IMR-90 (cell line): ENCODE measurements at regions not wholly inside any gene's neighbourhood (a gene's known extent, or its start where the extent isn't known, plus 50 kb on each side); places are given as distances from the start of the nearest gene placed in this dataset.

Source experiments
- ATAC-seq: fragments of 200-7000 bp; cut with Tn5 transposase; 2 replicates; pipeline ENCODE4 v1.9.1; 2020; ENCODE audit warnings: low read depth, mild to moderate bottlenecking, moderate library complexity
- BruUV-seq: library from RNA; stranded (reverse); fragments of 400-500 nt; replicated peaks from 2 replicates; lab custom pipeline; 2021; lab: Mats Ljungman, UMichigan
- CTCF ChIA-PET: fragments of 300-600 bp; formaldehyde crosslinking; extraction: SDS; loops from one replicate; lab custom pipeline; 2021; ENCODE audit warnings: antibody characterized with exemption; lab: Yijun Ruan, JAX
- POLR2A ChIA-PET: fragments of 300-600 bp; sonication (Branson Sonifier 250); formaldehyde crosslinking; loops from one replicate; lab custom pipeline; 2022; ENCODE audit warnings: antibody characterized with exemption; ENCODE audit not compliant: unreplicated experiment; lab: Charles Lee
- DNase-seq: peaks from one replicate; pipeline ENCODE4 v3.0.0; 2013
- H2AFZ ChIP-seq: replicated peaks from 2 replicates; pipeline ENCODE3; 2013; ENCODE audit warnings: low read length, mild to moderate bottlenecking; ENCODE audit not compliant: poor library complexity
- H2AK5ac ChIP-seq: 2 replicates; pipeline ENCODE4 v1.6.1; 2013; ENCODE audit warnings: low read depth, low read length, inconsistent platforms
- H2AK9ac ChIP-seq: replicated peaks from 2 replicates; pipeline ENCODE3; 2013; ENCODE audit warnings: mild to moderate bottlenecking, low read depth, low read length, moderate library complexity; ENCODE audit not compliant: poor library complexity
- H2BK120ac ChIP-seq: 2 replicates; pipeline ENCODE4 v1.6.1; 2013; ENCODE audit warnings: low read depth, low read length, inconsistent platforms
- H2BK15ac ChIP-seq: 3 replicates; pipeline ENCODE4 v1.6.1; 2013; ENCODE audit warnings: low read depth, low read length, inconsistent platforms
- H2BK20ac ChIP-seq: 2 replicates; pipeline ENCODE4 v1.6.1; 2013; ENCODE audit warnings: low read depth, mild to moderate bottlenecking, inconsistent platforms, low read length, moderate library complexity
- H2BK5ac ChIP-seq: 2 replicates; pipeline ENCODE4 v1.6.1; 2013; ENCODE audit warnings: mild to moderate bottlenecking, low read depth, low read length, inconsistent platforms; ENCODE audit not compliant: poor library complexity, severe bottlenecking
- H3K14ac ChIP-seq: replicated peaks from 2 replicates; pipeline ENCODE4 v1.6.1; 2013; ENCODE audit warnings: low read depth, low read length, inconsistent platforms
- H3K18ac ChIP-seq: 2 replicates; pipeline ENCODE4 v1.6.1; 2013; ENCODE audit warnings: low read depth, low read length, control low read depth
- H3K23ac ChIP-seq: 2 replicates; pipeline ENCODE4 v1.6.1; 2013; ENCODE audit warnings: low read depth, low read length, inconsistent platforms
- H3K27ac ChIP-seq: 2 replicates; pipeline ENCODE4 v1.5.1; 2013; ENCODE audit warnings: mild to moderate bottlenecking, control low read depth, low read length; ENCODE audit not compliant: insufficient read depth
- H3K27me3 ChIP-seq: 2 replicates; pipeline ENCODE4 v1.6.1; 2013; ENCODE audit warnings: low read length; ENCODE audit not compliant: control insufficient read depth, insufficient read depth
- H3K36me3 ChIP-seq: 2 replicates; pipeline ENCODE4 v1.6.1; 2013; ENCODE audit warnings: low read length, mixed read lengths; ENCODE audit not compliant: control insufficient read depth, insufficient read depth
- H3K4ac ChIP-seq: 2 replicates; pipeline ENCODE4 v1.6.1; 2013; ENCODE audit warnings: low read depth, low read length, inconsistent platforms
- H3K4me1 ChIP-seq: 2 replicates; pipeline ENCODE4 v1.6.1; 2013; ENCODE audit warnings: low read length, mixed read lengths; ENCODE audit not compliant: control insufficient read depth, insufficient read depth
- H3K4me2 ChIP-seq: 2 replicates; pipeline ENCODE4 v1.6.1; 2013; ENCODE audit warnings: low read depth, mild to moderate bottlenecking, control low read depth, low read length, moderate library complexity
- H3K4me3 ChIP-seq: 2 replicates; pipeline ENCODE4 v1.5.1; 2013; ENCODE audit warnings: low read depth, mild to moderate bottlenecking, control low read depth, low read length, moderate library complexity; ENCODE audit not compliant: insufficient read depth
- H3K56ac ChIP-seq: 2 replicates; pipeline ENCODE4 v1.6.1; 2013; ENCODE audit warnings: low read length, inconsistent platforms; ENCODE audit not compliant: insufficient read depth; ENCODE audit errors: extremely low read depth
- H3K79me1 ChIP-seq, 2 experiments: 2 replicates each; pipeline ENCODE4 v1.6.1; 2013; ENCODE audit warnings: low read length in 2 of 2, inconsistent platforms in 1 of 2, low read depth in 1 of 2
- H3K9ac ChIP-seq: 2 replicates; pipeline ENCODE4 v1.6.1; 2013; ENCODE audit warnings: low read depth, low read length, control low read depth
- H3K9me1 ChIP-seq: 2 replicates; pipeline ENCODE4 v1.6.1; 2013; ENCODE audit warnings: low read length, inconsistent platforms; ENCODE audit not compliant: insufficient read depth
- H3K9me3 ChIP-seq: 2 replicates; pipeline ENCODE4 v1.6.1; 2013; ENCODE audit warnings: low read length; ENCODE audit not compliant: control insufficient read depth, insufficient read depth
- H4K20me1 ChIP-seq: 2 replicates; pipeline ENCODE4 v1.6.1; 2013; ENCODE audit warnings: low read length, inconsistent platforms; ENCODE audit not compliant: insufficient read depth
- H4K5ac ChIP-seq: 2 replicates; pipeline ENCODE4 v1.6.1; 2013; ENCODE audit warnings: mild to moderate bottlenecking, low read depth, low read length, control low read depth
- H4K8ac ChIP-seq, 2 experiments: 2 replicates each; pipeline ENCODE4 v1.6.1; 2013; ENCODE audit warnings: low read depth in 2 of 2, low read length in 2 of 2, control low read depth in 1 of 2, inconsistent platforms in 1 of 2
- H4K91ac ChIP-seq: 2 replicates; pipeline ENCODE4 v1.6.1; 2013; ENCODE audit warnings: low read depth, low read length, inconsistent platforms; ENCODE audit not compliant: insufficient read depth
- CTCF ChIP-seq: conservative IDR thresholded peaks from 2 replicates; pipeline ENCODE4 v1.5.1; 2012; ENCODE audit warnings: mild to moderate bottlenecking, low read depth, low read length, improper control_type of control experiment
- MAZ ChIP-seq: IDR thresholded peaks from 2 replicates; pipeline ENCODE4 v1.6.1; 2012; ENCODE audit warnings: low read depth, mild to moderate bottlenecking, low read length, improper control_type of control experiment, moderate library complexity, borderline replicate concordance
- WGBS, 2 experiments: methylation state at CpG; one replicate each; pipeline versions ENCODE4 v1.1.5 to v1.1.7; 2013; ENCODE audit warnings: missing lambda C conversion rate in 2 of 2; ENCODE audit not compliant: insufficient read length in 1 of 2; ENCODE audit errors: extremely low coverage in 2 of 2; 5-methylcytosine and 5-hydroxymethylcytosine counted together
- dilution Hi-C: fragments of 300-500 bp; cut with HindIII; formaldehyde crosslinking; loops from one replicate; pipeline ENCODE4 v1.14.3; 2018; ENCODE audit warnings: low sequenced_read_pairs; ENCODE audit not compliant: unreplicated experiment
- in situ Hi-C: fragments of 300-500 bp; cut with MboI; formaldehyde crosslinking; loops from 3 replicates; pipeline ENCODE4 v1.14.3; 2019; ENCODE audit warnings: low sequenced_read_pairs, inconsistent platforms, mixed read lengths
- intact Hi-C: fragments of 100-400 bp; cut with micrococcal nuclease; formaldehyde crosslinking; loops from 2 replicates; pipeline ENCODE4 v1.10.0; 2022

GRCh38 chr2:176813621-176814049, 399.0 kb upstream of the HNRNPA3 start:
- Histone ChIP-seq H3K9me1 (no peaks in the 10 kb centered on the region), H2BK5ac (no peak overlapping the region), H3K4me1 (no peaks in the 10 kb centered on the region), H3K14ac (no peak overlapping the region), H2BK15ac (no peak overlapping the region), H3K9me3 (no peaks in the 10 kb centered on the region), H2AFZ (no peak overlapping the region), H3K36me3 (no peaks in the 10 kb centered on the region), H3K27ac (no peak overlapping the region), H3K56ac (no peak overlapping the region), H3K9ac (no peak overlapping the region), H3K4me2 (no peak overlapping the region), H2BK20ac (no peak overlapping the region), H3K4me3 (no peak overlapping the region), H3K23ac (no peak overlapping the region), H4K5ac (no peak overlapping the region), H4K20me1 (no peaks in the 10 kb centered on the region), H2AK9ac (no peak overlapping the region), H3K27me3 (no peaks in the 10 kb centered on the region; the same call in 1 of the 2 replicates), H4K8ac (no peak overlapping the region), H3K18ac (no peak overlapping the region), H3K79me1 (no peaks in the 10 kb centered on the region), H3K4ac (no peak overlapping the region), H2AK5ac (no peak overlapping the region), H4K91ac (no peak overlapping the region), H2BK120ac (no peak overlapping the region)
- in situ Hi-C loops, result no loop called here
- ATAC-seq (no peak), DNase-seq (no peak)
- no TSS peak for BruUV-seq
- dilution Hi-C loops, result no loop called here
- CTCF ChIA-PET, result interaction anchor here (0.9 to 2.5 kb wide), 2 partner anchors 114 to 686 kb away, joined by 5 to 13 read pairs; no protein-coding TSS in a partner anchor
- POLR2A ChIA-PET, result no interaction called here
- TF ChIP-seq MAZ (no peak), CTCF (no peak)
- no CpG with 5 or more reads among the region's 2 CpGs for WGBS, 2 experiments
- intact Hi-C loops, result loop anchor here (1.0 to 2.0 kb wide), 3 partner anchors 334 to 686 kb away; no protein-coding TSS in a partner anchor
